Liver (tissue), 8 donors: ENCODE measurements at regions not wholly inside any gene's neighbourhood (a gene's known extent, or its start where the extent isn't known, plus 50 kb on each side); places are given as distances from the start of the nearest gene placed in this dataset.

Experiments used
- DNase-seq: peaks from one replicate; pipeline ENCODE4 v3.0.0-alpha.2; 2017; ENCODE audit warnings: low spot score
- H3K27ac ChIP-seq, 2 donors: one replicate each; pipeline ENCODE4 v1.7.0; 2013; ENCODE audit warnings: inconsistent platforms in 2 of 2, low read length in 2 of 2, control low read depth in 1 of 2, low read depth in 1 of 2, mild to moderate bottlenecking in 1 of 2
- H3K27me3 ChIP-seq, 4 donors: one replicate each; pipeline versions ENCODE4 v1.6.1 to v1.7.0; 2013; ENCODE audit warnings: low read length in 3 of 4, inconsistent platforms in 1 of 4, mild to moderate bottlenecking in 1 of 4, moderate library complexity in 1 of 4; ENCODE audit not compliant: control insufficient read depth in 4 of 4, insufficient read depth in 4 of 4
- H3K36me3 ChIP-seq, 4 donors: one replicate each; pipeline versions ENCODE4 v1.6.1 to v1.7.0; 2013; ENCODE audit warnings: low read length in 3 of 4, mild to moderate bottlenecking in 3 of 4, low read depth in 1 of 4, moderate library complexity in 1 of 4; ENCODE audit not compliant: control insufficient read depth in 4 of 4, insufficient read depth in 3 of 4
- H3K4me1 ChIP-seq, 4 donors: one replicate each; pipeline versions ENCODE4 v1.6.1 to v1.7.0; 2013; ENCODE audit warnings: low read length in 3 of 4, mild to moderate bottlenecking in 3 of 4, moderate library complexity in 1 of 4; ENCODE audit not compliant: control insufficient read depth in 4 of 4, insufficient read depth in 4 of 4
- H3K4me3 ChIP-seq, 3 donors: one replicate each; pipeline versions ENCODE4 v1.6.1 to v1.7.0; 2013; ENCODE audit warnings: low read length in 3 of 3, control low read depth in 1 of 3, low read depth in 1 of 3, mild to moderate bottlenecking in 1 of 3
- H3K9ac ChIP-seq, 2 donors: one replicate each; pipeline ENCODE4 v1.7.0; 2013; ENCODE audit warnings: low read length in 2 of 2, mild to moderate bottlenecking in 2 of 2, moderate library complexity in 2 of 2, control low read depth in 1 of 2, low read depth in 1 of 2
- H3K9me3 ChIP-seq, 4 donors: one replicate each; pipeline versions ENCODE4 v1.6.1 to v1.7.0; 2013; ENCODE audit warnings: low read length in 3 of 4; ENCODE audit not compliant: control insufficient read depth in 4 of 4
- CTCF ChIP-seq: fragments of 150-350 bp; IDR thresholded peaks from 2 replicates; pipeline ENCODE4 v1.5.1; 2017; ENCODE audit warnings: improper control_type of control experiment, low read depth, low read length; ENCODE audit not compliant: missing input control
- EGR1 ChIP-seq, 2 donors: IDR thresholded peaks; 2 replicates each; pipeline ENCODE4 v1.6.1; 2016 to 2018; ENCODE audit warnings: antibody characterized with exemption in 2 of 2, low read depth in 2 of 2
- FOXA1 ChIP-seq: IDR thresholded peaks from 2 replicates; pipeline ENCODE4 v1.6.1; 2016; ENCODE audit warnings: antibody characterized with exemption
- FOXA2 ChIP-seq: IDR thresholded peaks from 2 replicates; pipeline ENCODE4 v1.6.1; 2016; ENCODE audit warnings: antibody characterized with exemption
- GABPA ChIP-seq, 2 donors: IDR thresholded peaks in 1 of 2; conservative IDR thresholded peaks in 1 of 2; 2 replicates each; pipeline ENCODE4 v1.6.1; 2016; ENCODE audit warnings: antibody characterized with exemption in 2 of 2, mild to moderate bottlenecking in 1 of 2, moderate library complexity in 1 of 2
- HNF4A ChIP-seq, 2 donors: conservative IDR thresholded peaks; 2 replicates each; pipeline ENCODE4 v1.6.1; 2016; ENCODE audit warnings: antibody characterized with exemption in 2 of 2, mild to moderate bottlenecking in 2 of 2
- HNF4G ChIP-seq: IDR thresholded peaks from 2 replicates; pipeline ENCODE4 v1.6.1; 2016; ENCODE audit warnings: antibody characterized with exemption
- JUND ChIP-seq, 2 donors: IDR thresholded peaks; 2 replicates each; pipeline ENCODE4 v1.6.1; 2016; ENCODE audit warnings: antibody characterized with exemption in 2 of 2
- MAX ChIP-seq: IDR thresholded peaks from 2 replicates; pipeline ENCODE4 v1.6.1; 2016; ENCODE audit warnings: antibody characterized with exemption
- NR2F2 ChIP-seq: IDR thresholded peaks from 2 replicates; pipeline ENCODE4 v1.6.1; 2016; ENCODE audit warnings: antibody characterized with exemption
- RAD21 ChIP-seq, 2 donors: IDR thresholded peaks; 2 replicates each; pipeline ENCODE4 v1.6.1; 2016; ENCODE audit warnings: antibody characterized with exemption in 2 of 2, mild to moderate bottlenecking in 2 of 2
- RXRA ChIP-seq, 2 donors: IDR thresholded peaks; 2 replicates each; pipeline ENCODE4 v1.6.1; 2017 to 2018; ENCODE audit warnings: antibody characterized with exemption in 2 of 2, mild to moderate bottlenecking in 1 of 2
- TAF1 ChIP-seq: conservative IDR thresholded peaks from 2 replicates; pipeline ENCODE4 v1.6.1; 2016; ENCODE audit warnings: antibody characterized with exemption, mild to moderate bottlenecking
- YY1 ChIP-seq: IDR thresholded peaks from 2 replicates; pipeline ENCODE4 v1.6.1; 2016; ENCODE audit warnings: antibody characterized with exemption, mild to moderate bottlenecking
- WGBS: extraction: QIAGEN DNeasy Blood & Tissue Kit; methylation state at CpG from one replicate; pipeline ENCODE4 v1.1.7; 2013; 5-methylcytosine and 5-hydroxymethylcytosine counted together
- TF ChIP-seq, protein P1 (sequence below): IDR thresholded peaks from 2 replicates; pipeline ENCODE4 v1.6.1; 2016; ENCODE audit warnings: antibody characterized with exemption
- TF ChIP-seq, protein P2 (sequence below): IDR thresholded peaks from 2 replicates; pipeline ENCODE4 v1.6.1; 2016; ENCODE audit warnings: antibody characterized with exemption, mild to moderate bottlenecking
- donor health status: healthy.
- donor health status: healthy.
- donor health status: healthy.
- donor health status: healthy.
- donor health status: healthy.

DNA sequence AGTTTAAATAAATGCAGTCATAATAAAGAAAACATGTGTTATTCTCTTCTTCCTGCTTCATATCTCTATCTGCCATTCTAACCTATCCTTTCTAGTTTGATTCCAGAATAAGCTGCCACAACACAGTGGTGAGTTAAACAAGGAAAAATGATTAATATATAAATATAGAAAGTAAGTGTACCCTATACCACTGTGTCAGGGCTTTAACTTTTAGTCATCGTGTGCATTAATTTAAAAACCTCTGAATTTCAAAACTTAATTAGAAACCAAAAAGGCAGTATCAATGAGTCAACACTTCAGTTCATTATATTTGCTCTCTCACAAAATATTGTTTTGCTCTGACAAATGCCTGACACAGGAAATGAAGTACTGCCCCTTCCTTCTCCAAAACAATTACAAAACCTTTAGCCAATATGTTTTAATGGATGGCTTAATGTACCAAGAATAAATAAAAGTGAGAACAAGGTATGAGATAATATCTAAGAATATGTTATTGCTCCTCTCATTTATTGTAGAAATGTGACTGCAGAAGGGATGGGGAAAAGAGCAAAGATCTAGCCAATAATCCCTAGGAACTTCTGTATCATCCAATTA is 634.8 kb downstream of the KCNT2 start:
- H3K9ac ChIP-seq: no peak overlapping the region
- 71% methylated on average over 1 of the region's 1 CpG for WGBS
- H3K4me3 ChIP-seq: no peak overlapping the region
- H3K4me1 ChIP-seq: no peaks in the 10 kb centered on the region
- TF ChIP-seq CTCF (no peak), RXRA (IDR thresholded peaks at IDR 0.05) (no peak), NR2F2 (no peak), FOXA1 (no peak), YY1 (no peak), MAX (no peak), JUND (IDR thresholded peaks at IDR 0.05) (no peak), RAD21 (IDR thresholded peaks at IDR 0.05) (no peak), HNF4G (no peak), EGR1 (IDR thresholded peaks at IDR 0.05; ENCODE audit: low read depth in 2 of 2) (no peak)
- TF ChIP-seq, protein P1, sequence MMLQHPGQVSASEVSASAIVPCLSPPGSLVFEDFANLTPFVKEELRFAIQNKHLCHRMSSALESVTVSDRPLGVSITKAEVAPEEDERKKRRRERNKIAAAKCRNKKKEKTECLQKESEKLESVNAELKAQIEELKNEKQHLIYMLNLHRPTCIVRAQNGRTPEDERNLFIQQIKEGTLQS: no peak
- TF ChIP-seq, protein P2, sequence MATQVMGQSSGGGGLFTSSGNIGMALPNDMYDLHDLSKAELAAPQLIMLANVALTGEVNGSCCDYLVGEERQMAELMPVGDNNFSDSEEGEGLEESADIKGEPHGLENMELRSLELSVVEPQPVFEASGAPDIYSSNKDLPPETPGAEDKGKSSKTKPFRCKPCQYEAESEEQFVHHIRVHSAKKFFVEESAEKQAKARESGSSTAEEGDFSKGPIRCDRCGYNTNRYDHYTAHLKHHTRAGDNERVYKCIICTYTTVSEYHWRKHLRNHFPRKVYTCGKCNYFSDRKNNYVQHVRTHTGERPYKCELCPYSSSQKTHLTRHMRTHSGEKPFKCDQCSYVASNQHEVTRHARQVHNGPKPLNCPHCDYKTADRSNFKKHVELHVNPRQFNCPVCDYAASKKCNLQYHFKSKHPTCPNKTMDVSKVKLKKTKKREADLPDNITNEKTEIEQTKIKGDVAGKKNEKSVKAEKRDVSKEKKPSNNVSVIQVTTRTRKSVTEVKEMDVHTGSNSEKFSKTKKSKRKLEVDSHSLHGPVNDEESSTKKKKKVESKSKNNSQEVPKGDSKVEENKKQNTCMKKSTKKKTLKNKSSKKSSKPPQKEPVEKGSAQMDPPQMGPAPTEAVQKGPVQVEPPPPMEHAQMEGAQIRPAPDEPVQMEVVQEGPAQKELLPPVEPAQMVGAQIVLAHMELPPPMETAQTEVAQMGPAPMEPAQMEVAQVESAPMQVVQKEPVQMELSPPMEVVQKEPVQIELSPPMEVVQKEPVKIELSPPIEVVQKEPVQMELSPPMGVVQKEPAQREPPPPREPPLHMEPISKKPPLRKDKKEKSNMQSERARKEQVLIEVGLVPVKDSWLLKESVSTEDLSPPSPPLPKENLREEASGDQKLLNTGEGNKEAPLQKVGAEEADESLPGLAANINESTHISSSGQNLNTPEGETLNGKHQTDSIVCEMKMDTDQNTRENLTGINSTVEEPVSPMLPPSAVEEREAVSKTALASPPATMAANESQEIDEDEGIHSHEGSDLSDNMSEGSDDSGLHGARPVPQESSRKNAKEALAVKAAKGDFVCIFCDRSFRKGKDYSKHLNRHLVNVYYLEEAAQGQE: no peak
- H3K27ac ChIP-seq: no peak overlapping the region
- no peak for DNase-seq
- no peaks in the 10 kb centered on the region for H3K36me3 ChIP-seq
- no peaks in the 10 kb centered on the region for H3K9me3 ChIP-seq
- H3K27me3 ChIP-seq: no peaks in the 10 kb centered on the region

DNA sequence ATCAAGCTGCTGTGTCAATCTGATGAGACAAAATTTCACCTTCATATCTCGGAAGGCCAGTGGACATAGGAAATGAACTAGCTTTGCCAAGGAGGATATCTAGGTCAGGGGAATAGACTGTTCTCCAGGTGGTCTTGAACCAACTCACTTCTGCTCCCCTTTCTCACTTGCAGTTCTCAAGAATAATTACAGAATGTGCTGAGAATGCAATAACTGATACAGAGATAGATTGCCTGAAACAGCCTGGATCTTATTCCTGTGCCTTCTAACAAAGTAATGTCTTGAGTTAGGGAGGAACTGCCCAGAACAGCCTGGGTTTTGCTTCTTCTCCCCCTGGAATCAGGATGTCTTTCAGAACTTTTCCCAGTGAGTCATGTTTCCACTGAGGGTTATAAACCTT is 636.7 kb downstream of the KCNT2 start:
- H3K27ac ChIP-seq: no peak overlapping the region
- no peaks in the 10 kb centered on the region for H3K27me3 ChIP-seq
- H3K9ac ChIP-seq: no peak overlapping the region
- TF ChIP-seq RXRA (IDR thresholded peaks at IDR 0.05) (no peak), TAF1 (no peak), FOXA1 (no peak), CTCF (no peak), MAX (no peak), YY1 (no peak), FOXA2 (no peak), GABPA (IDR thresholded peaks at IDR 0.05 in 1 of 2, conservative IDR thresholded peaks at IDR 0.05 in 1 of 2) (no peak), NR2F2 (no peak), EGR1 (IDR thresholded peaks at IDR 0.05; ENCODE audit: low read depth in 2 of 2) (no peak), RAD21 (IDR thresholded peaks at IDR 0.05) (no peak), HNF4A (conservative IDR thresholded peaks at IDR 0.05) (no peak), JUND (IDR thresholded peaks at IDR 0.05) (no peak)
- TF ChIP-seq, protein P1: no peak
- TF ChIP-seq, protein P2: no peak
- WGBS: 85% methylated on average over 1 of the region's 1 CpG
- H3K36me3 ChIP-seq: no peaks in the 10 kb centered on the region
- H3K9me3 ChIP-seq: no peaks in the 10 kb centered on the region
- H3K4me3 ChIP-seq: no peak overlapping the region
- no peak for DNase-seq
- H3K4me1 ChIP-seq: no peaks in the 10 kb centered on the region
